ENCODE measurements at regions not wholly inside any gene's neighbourhood (a gene's known extent, or its start where the extent isn't known, plus 50 kb on each side); places are given as distances from the start of the nearest gene placed in this dataset.
A peak's percentile ranks its signal among the peaks of the same experiment; 100 is the strongest.

DNA sequence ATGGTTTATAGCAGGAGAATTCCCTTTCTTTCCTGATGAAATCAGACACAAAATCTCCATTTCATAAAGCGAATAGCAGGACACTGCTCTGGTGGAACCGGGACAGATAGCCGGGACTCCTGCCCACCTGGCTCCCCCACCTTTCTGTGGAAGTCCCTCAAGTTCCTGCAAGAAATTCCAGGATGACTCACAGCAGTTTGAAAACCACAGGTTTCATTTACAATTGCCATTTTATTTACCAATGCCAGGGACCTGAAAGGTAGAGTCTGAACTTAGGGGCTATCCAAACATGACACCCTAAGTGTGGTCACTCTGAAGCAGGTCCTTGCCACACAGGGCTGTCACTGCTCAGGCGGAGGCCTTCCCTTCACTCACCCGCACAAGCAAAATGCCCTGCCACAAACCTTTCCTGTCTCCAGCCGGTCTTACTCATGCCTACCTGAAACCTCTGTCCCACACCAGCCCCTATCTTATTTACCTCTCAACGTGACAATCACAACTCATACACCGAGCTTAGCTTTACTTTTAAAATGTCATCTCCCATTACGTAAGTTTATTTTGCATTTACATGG lies 63.3 kb upstream of the TAF1L start:
- DNase-seq = no peak

DNA sequence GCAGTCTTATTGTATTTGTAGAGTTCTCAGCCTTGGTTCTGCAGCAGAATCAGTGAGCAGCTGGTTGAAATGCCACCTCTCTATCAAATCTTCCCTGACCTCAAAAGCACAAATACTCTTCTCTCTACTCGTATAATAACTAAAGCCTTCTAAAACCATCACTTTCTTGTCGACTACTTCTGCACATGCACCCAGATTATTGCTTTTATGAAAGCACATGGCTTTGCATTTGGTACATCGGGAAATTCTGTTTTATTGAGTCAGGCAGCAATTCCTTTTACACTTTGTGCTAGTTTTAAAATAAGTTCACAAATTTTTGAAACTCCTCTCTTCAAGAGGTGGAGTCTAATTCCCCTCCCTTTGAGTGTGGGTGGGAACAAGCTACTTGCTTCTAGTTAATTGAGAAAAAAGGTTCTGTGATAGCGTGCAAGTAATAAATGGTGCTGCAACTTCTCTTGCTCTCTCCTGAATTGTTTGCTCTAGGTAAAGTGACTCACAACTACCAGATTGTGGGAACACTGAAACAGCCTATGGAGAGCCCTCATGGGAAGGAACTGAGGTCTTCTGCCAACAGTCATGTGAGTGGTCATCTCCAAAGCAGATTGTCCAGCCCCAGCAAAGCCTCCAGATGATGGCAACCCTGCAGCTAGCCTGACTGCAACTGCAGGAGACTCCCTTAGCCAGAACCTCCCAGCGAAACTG lies 66.0 kb upstream of the TAF1L start:
- no peak for DNase-seq

DNA sequence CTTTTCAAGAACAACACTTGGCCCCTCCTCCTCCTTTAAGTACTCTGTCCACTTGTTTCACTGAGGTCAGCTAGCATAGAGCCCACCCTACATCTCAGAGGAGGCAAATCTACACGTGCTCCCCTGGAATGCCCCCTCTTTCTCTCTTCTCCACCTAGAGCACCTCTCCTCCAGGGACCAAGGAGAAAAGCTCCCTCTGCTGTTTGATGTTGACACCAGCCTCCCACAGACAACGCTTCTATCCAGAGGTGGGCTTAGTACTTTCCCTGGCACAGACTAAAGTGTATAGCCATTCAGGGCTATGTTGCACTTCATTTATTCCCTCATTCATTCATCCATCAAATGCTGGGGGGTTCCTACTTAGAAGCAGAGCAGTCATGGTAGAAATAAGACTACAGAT lies 68.2 kb upstream of the TAF1L start:
- DNase-seq = no peak

DNA sequence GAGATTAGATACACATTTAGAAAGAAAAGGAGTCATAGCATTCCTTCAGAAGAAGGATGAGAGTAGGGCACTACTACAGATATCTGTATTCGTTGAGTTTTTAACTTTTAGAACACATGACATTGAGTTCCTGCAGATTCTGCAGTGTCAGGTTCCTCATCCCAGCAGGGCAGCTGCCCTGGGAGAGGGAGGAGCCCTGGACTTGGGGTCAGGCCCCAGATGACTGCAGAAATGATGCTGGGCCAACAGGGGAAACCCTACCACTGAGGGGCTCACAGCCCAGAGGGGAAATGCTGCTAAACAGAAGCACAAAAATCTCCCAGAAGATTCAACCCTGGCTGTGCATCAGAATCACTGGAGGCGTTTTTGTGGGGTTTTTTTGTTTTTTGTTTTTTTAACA lies 68.9 kb upstream of the TAF1L start:
- no peak for DNase-seq

DNA sequence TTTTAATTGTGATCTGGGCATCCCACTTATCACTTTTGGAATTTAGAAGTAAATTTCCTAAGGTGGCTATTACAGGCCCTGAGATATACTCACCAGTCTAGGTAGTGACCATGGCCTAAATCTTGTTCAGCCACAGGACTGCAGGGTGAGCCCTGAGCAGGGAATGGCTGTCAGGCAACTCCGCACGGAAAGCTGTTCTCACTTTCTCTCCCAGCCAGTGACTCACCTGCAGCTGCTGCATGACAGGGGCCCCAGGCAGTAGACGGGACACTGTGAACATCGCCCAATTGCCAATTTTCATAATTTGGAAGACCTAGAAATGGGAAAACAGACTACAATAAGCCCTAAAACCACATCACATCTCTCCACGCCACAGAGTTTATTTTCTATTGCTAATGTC lies 69.6 kb upstream of the TAF1L start:
- no peak for DNase-seq

DNA sequence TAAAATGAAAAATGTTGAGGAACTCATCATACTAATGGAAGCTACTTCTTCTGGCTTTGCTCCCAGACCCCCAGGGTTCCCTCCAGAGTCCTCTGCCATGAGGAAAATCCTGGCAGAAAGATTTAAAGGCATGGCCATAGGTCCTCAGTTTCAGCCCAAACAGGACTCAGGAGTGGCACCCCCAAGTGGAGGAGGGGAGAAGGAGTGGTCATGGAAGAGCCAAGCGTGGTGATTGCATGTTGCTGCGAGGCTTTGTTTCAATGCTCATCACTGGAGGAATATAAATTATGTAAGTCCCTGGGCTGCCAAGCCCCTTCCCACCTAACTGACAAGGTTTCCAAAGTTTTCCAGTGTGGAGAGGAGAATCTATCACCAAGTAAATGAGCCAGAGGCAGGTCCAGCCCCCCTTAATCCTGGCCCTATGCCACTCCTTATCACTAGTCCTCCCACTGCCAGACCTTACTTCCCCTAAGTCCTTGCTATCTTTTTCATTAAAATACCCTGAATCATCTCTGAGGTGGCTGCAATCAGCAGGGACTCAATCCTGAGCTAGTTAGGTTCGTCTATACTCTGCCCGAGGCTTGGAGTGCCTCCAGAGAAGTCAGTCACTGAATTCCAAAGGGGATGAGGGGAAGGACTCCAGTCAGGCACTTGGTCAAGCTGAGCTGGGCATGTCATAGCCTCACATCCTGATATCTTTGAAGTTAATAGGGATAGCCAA lies 70.7 kb upstream of the TAF1L start:
- DNase-seq = no peak

DNA sequence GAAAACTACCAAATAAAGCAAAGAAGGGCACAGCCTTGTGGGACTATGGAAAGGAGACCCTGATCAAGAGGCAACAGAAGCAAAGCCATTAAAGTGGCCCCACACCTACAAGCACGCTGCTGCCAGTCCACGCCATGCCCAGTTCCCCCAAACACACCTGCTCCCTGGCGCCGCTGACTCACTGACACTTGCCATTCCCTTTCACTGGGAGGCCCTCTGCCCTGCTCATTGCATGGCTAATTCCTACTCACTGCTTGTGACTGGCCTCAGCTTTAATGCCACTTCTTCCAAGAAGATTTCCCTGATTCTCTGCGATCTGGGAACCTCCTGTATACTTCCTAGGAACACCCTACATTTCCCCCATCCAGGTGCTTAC lies 71.2 kb upstream of the TAF1L start:
- DNase-seq = no peak

DNA sequence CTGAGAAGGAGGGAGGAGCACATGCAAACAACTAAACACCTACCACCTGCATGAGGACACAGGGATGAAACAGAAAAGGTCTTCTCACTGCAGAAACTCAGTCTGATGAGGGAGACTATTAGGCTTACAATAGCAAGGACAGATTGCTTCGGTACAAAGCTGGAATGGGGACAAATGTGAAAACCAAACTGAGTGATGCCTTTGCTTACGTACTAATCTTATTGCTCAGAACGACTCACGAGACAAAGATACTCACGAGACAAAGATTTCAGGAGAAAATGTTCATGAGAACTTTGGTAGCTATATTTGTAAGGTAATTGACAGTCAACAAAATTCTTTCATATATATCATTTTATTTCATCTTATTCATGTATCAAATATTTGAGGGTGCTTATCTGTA lies 71.9 kb upstream of the TAF1L start:
- DNase-seq = no peak

DNA sequence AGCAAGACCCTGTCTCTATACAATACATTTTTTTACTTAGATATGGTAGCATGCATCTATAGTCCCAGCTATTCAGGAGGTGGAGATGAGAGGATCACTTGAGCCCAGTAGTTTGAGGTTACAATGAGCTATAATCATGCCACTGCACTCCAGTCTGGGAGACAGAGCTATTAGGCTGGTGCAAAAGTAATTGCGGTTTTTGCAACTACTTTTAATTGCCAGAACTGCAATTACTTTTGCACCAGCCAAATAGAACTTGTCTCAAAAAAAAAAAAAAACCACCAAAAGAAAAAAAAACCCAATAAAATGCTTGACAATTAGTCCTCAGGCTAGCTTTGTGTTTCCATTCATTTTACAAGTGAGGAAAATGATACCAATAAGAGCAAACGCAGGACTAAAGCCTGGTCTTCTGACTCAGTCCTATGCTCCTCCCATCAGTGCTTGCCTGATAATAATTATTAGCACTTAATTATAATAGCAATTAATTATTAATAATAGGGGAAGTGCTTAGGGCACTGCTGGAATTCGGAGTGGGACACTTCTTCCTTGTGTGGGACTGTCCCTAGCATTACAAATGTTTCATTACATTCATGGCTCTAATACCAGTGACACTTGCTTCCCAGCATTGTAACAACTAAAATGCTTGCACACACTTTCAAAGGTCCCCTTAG lies 73.1 kb upstream of the TAF1L start:
- DNase-seq = no peak

DNA sequence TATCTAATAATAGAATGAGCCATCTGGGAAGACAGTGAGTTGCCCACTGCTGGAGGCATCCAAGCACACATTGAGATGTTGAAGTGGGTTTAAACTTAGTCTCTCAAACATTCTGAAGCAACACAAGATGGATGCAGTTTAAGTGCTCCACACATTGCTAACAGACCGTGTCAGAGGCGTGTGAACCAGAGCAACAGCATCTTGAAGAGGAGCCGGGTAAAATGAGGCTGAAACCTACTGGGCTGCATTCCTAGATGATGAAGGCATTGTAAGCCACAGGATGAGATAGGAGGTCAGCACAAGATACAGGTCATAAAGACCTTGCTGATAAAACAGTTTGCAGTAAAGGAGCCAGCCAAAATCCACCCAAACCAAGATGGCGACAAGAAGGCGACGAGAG lies 73.5 kb upstream of the TMEM215 start:
- no peak for DNase-seq

DNA sequence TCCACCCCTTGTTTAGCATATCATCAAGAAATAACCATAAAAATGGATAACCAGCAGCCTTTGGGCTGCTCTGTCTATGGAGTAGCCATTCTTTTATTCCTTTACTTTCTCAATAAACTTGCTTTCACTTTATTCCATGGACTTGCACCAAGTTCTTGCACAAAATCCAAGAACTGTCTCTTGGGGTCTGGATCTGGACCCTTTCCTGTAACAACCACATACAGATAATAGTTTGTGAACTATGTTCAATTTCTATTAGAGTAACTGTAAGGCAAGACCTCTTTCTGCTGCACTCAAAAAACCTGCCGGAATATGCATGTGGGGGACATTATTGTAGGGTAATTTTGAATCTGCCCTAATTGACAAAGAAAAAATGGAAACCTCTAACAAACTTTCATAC lies 66.9 kb upstream of the TMEM215 start:
- peak; percentile 75 for DNase-seq

DNA sequence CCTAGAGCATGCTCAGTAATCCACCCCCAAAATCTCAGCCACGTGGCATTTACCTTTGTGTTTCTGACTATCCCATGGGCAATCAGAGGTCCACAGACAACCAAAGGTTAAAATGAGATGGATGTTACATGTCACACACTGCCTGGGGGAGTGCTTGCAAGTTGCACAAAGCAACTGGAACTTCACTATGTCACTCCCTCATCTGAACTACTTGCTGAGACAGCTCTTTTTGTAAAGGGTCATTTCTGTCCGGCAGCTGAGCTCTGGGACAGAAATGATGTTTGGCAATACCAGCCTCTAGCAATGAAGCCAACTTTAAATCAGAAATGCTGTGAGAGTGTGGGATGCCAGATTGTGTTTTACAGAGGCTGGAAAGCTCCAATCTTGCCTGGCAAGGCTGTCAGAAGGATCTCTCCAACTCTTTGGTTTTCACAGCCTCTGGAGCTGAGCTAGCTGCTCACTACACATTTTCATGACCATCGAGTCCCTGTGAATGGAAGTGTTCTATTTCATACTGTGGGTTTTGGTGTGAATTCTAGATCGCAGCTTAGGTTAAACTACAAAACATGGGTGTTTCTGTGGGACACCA lies 66.3 kb upstream of the TMEM215 start:
- DNase-seq = no peak

DNA sequence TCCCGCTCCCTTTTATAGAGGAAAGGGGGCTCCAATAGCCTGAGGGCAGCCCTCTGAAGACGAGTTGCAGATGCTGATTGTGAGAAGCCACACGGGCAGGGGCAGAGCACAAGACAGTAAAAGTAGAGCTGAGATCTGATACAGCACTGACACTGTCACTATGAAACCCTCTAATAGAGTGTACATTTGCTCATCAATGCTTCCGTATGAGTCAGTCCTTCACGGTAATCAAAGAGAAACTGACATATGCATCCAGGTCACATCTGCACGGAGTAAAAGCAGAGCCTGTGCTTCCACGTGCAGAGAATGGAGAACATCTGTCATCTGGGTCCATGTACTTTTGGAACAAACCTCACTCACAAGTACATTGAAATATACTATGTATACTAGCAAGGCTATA lies 60.6 kb upstream of the TMEM215 start:
- DNase-seq = peak; percentile 30

DNA sequence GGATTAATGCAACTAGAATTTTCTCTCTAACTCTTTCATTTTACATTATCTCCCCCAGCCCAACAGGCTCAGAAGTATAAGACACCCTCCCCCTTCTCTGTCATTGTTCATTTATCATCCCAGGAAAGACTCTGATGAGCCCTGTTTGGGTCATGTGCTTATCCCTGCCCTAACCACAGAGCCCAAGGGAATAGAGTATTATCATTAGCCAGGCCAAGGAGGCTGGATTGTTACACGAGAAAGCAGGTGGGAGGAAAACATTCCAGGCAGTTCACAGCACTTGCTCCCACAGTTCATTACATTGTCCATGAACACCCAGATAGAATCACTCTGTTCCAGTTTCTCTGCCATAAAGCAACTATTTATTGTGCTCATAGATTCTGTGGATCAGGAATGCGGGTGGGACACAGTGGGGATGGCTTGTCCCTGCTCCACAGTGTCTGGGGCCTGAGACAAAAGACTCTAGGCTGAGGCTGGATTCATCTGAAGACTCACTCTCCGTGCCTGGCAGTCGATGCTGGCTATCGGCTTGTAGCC lies 59.5 kb upstream of the TMEM215 start:
- DNase-seq = peak; percentile 49

DNA sequence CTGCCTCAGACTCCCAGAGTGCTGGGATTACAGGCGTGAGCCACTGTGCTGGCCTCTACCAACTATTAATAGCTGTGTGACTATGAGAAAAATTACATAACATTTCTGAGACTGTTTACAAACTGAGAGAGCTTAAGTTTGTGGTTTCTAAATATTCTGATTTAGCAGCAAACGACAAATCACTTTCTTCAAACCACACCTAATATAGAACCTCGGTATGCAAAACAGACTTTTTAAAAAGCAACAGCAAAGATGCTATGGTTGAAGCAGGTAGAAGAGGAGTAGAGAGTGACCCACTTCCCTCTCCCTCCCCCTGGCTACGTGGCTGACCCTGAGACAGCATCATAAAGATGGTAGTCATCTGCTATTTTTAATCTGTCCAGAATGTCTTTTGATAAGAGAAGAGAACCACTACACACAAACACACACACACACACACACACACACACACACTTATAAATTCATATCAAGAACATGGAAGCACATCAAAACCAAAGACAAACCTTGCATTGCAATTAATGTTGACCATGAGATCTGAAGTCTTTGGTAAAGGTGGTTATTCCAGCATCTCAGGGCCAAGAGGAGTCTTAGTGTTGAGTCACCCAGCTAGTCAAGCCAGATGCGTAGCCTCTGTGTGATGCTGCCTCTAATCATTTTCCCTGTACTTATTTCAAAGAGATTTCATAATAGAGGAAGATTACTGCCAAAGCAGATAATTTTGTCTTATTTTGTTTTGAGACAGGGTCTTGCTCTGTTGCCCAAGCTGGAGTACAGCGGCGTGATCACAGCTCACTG lies 58.1 kb upstream of the TMEM215 start:
- no peak for DNase-seq

DNA sequence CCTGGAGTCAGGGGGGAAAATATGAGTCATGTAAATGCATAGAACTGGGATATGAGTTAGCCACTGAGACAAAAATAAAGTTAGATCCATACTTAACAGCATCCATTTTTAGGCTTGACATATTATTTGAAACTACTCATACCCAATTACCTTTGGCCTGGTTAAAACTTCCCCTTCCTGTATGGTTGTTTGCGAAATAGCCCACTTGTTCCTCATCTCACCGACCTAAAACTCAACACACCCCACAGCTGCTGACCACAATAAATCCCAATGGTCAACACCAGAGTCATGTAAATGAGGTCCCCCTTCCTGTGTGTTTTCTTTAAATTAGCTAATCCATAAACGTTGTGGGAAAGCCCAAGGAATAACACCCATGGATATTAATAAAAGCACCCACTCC lies 55.2 kb upstream of the TMEM215 start:
- DNase-seq = no peak

Data from muscle of arm (tissue), 1 donor.